GM19372 (cell line): ENCODE measurements at regions not wholly inside any gene's neighbourhood (a gene's known extent, or its start where the extent isn't known, plus 50 kb on each side); places are given as distances from the start of the nearest gene placed in this dataset.
"Not testable (repeated sequence)": the region's sequence is repeated elsewhere in the genome, so short reads cannot be mapped to it uniquely, and the experiment has no call there.

ENCODE experiments used
- ATAC-seq: cut with Tn5 transposase; IDR thresholded peaks from one replicate; pipeline ENCODE4 v1.9.1; 2021; ENCODE audit warnings: mild to moderate bottlenecking, low read depth, moderate library complexity; ENCODE audit not compliant: unreplicated experiment

- ATAC-seq, result no peak
These were observed 177.7 kb downstream of the ZNF674 start for GRCh38 chrX:46367491-46367890.

GRCh38 chrX:46366381-46367207 lies 178.6 kb downstream of the ZNF674 start:
- no peak for ATAC-seq

- no peak for ATAC-seq
These were observed 190.7 kb downstream of the ZNF674 start for GRCh38 chrX:46354481-46354880.

GRCh38 chrX:46341767-46342322 lies 203.4 kb downstream of the ZNF674 start:
- ATAC-seq, result no peak

- ATAC-seq, result no peak
These were observed 204.5 kb downstream of the ZNF674 start for GRCh38 chrX:46340696-46341095.

- ATAC-seq, result no peak
These were observed 211.7 kb downstream of the ZNF674 start for GRCh38 chrX:46333550-46333949.

- ATAC-seq, result no peak
These were observed 214.2 kb downstream of the ZNF674 start for GRCh38 chrX:46330981-46331380.

GRCh38 chrX:46330513-46330912 lies 214.7 kb downstream of the ZNF674 start:
- no peak for ATAC-seq

GRCh38 chrX:46328133-46328532 lies 217.1 kb downstream of the ZNF674 start:
- no peak for ATAC-seq

- no peak for ATAC-seq
These were observed 217.6 kb downstream of the ZNF674 start for GRCh38 chrX:46327566-46328115.

GRCh38 chrX:46326161-46326560 lies 219.1 kb downstream of the ZNF674 start:
- no peak for ATAC-seq

GRCh38 chrX:46325312-46325877 lies 219.8 kb downstream of the ZNF674 start:
- no peak for ATAC-seq

- ATAC-seq, result no peak
These were observed 221.1 kb downstream of the ZNF674 start for GRCh38 chrX:46324166-46324565.

- ATAC-seq, result not testable (repeated sequence)
These were observed 222.3 kb downstream of the ZNF674 start for GRCh38 chrX:46322929-46323328.

- no peak for ATAC-seq
These were observed 223.5 kb downstream of the ZNF674 start for GRCh38 chrX:46321676-46322075.

- ATAC-seq, result no peak
These were observed 225.5 kb downstream of the ZNF674 start for GRCh38 chrX:46319750-46320149.

GRCh38 chrX:46318551-46318950 lies 226.7 kb downstream of the ZNF674 start:
- no peak for ATAC-seq

GRCh38 chrX:46317163-46317562 lies 228.1 kb downstream of the ZNF674 start:
- ATAC-seq, result no peak

GRCh38 chrX:46311581-46312120 lies 233.6 kb downstream of the ZNF674 start:
- no peak for ATAC-seq

GRCh38 chrX:46310815-46311497 lies 234.3 kb downstream of the ZNF674 start:
- ATAC-seq, result no peak

GRCh38 chrX:46308110-46308509 lies 237.1 kb downstream of the ZNF674 start:
- ATAC-seq, result no peak
